C4-2B (cell line): ENCODE measurements at regions not wholly inside any gene's neighbourhood (a gene's known extent, or its start where the extent isn't known, plus 50 kb on each side); places are given as distances from the start of the nearest gene placed in this dataset.

Experiments
- H3K27ac ChIP-seq: fragments of 450-650 bp; 2 replicates; pipeline ENCODE4 v1.5.1; 2017
- ZFX ChIP-seq: fragments of 450-650 bp; IDR thresholded peaks from 2 replicates; pipeline ENCODE4 v1.6.1; 2017
- TF ChIP-seq, protein P1 (sequence below): fragments of 450-650 bp; conservative IDR thresholded peaks from 2 replicates; pipeline ENCODE4 v1.5.1; 2017; ENCODE audit warnings: mild to moderate bottlenecking

- TF ChIP-seq ZFX, result no peak
- TF ChIP-seq, protein P1, sequence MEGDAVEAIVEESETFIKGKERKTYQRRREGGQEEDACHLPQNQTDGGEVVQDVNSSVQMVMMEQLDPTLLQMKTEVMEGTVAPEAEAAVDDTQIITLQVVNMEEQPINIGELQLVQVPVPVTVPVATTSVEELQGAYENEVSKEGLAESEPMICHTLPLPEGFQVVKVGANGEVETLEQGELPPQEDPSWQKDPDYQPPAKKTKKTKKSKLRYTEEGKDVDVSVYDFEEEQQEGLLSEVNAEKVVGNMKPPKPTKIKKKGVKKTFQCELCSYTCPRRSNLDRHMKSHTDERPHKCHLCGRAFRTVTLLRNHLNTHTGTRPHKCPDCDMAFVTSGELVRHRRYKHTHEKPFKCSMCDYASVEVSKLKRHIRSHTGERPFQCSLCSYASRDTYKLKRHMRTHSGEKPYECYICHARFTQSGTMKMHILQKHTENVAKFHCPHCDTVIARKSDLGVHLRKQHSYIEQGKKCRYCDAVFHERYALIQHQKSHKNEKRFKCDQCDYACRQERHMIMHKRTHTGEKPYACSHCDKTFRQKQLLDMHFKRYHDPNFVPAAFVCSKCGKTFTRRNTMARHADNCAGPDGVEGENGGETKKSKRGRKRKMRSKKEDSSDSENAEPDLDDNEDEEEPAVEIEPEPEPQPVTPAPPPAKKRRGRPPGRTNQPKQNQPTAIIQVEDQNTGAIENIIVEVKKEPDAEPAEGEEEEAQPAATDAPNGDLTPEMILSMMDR, result no peak
- no peak overlapping the region for H3K27ac ChIP-seq
Measured at GRCh38 chr10:4191894-4192293, 406.9 kb upstream of the KLF6 start.

- no peak overlapping the region for H3K27ac ChIP-seq
- TF ChIP-seq, protein P1, result no peak
- no peak for TF ChIP-seq ZFX
Measured at GRCh38 chr10:4191354-4191753, 406.3 kb upstream of the KLF6 start.

- H3K27ac ChIP-seq, result no peak overlapping the region
- TF ChIP-seq ZFX, result no peak
- TF ChIP-seq, protein P1, result no peak
Measured at GRCh38 chr10:4190876-4191275, 405.9 kb upstream of the KLF6 start.

DNA sequence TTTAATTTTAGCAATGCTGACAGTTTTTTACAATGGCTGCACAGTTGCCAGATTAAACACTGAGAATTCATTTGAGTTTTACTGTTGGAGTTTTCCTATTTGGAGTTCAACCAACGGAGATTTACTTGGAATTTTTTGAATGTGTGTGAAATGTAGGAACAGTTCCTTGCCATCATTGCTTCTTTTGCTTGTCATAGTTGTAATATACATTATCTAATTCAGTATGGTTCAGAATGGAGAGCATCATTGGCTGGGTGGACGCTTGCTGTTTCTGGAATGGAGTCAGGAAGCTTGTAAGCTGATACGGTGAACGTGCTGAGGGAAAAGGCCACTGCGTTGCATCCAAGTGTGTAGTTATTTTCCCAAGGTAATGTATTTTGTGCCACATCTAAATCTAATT, 404.3 kb upstream of the KLF6 start:
- no peak overlapping the region for H3K27ac ChIP-seq
- TF ChIP-seq ZFX, result no peak
- TF ChIP-seq, protein P1, result no peak

DNA sequence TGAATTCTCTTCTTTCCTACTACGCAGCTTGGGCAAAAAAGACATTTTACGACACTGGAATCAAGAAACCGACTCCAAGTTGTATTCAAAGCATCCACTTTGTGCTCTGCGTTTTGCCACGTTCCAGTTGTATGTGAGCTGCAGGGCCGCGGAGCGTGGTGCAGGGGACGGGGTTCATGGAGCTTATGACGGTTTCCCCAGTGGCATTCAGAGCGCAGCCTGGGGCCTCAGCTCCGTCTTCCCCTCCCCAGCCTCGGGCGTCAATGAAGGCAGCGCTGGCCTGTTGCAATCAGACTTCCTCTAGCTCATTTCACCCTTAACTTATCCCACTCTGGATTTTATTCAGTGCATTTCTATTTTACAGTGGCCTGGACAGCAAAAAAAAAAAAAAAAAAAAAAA, 403.4 kb upstream of the KLF6 start:
- H3K27ac ChIP-seq, result no peak overlapping the region
- TF ChIP-seq, protein P1, result no peak
- TF ChIP-seq ZFX, result no peak

DNA sequence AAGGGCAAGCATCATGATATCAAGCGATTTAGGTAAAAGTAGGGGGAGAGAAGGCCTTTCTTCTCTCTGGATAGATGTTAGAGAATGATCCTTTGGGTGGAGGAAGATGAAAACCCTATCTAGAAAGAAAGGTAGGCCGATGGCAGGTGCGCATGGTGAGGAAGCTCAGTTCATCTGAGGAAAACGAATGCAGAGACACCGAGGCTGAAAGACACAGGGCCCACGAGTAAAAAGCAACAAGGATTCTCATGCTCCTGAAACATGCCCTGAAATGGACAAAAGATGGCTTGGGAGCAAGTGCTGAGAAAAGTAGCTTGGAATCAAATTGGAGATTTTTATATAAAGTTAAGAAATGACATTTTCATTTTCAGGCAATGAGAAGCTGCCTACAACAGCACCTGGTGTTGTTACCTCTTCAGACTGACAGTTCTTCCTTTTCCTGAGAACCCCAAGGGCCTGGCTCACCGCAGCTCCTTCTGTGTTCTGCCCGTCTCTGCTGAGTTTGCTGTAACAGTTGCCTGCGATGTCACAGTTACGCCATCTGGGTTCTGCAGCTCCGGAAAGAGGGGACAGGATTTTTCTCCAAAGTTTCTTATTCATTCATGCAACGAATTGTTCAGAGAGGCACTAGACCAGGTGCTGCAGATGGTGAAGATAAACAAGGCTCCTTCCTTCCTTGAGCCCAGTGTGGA, 402.0 kb upstream of the KLF6 start:
- TF ChIP-seq, protein P1, result no peak
- TF ChIP-seq ZFX, result no peak
- H3K27ac ChIP-seq, result no peak overlapping the region

GRCh38 chr10:4183761-4184261, 398.8 kb upstream of the KLF6 start:
- TF ChIP-seq, protein P1, result no peak
- no peak for TF ChIP-seq ZFX
- H3K27ac ChIP-seq, result no peak overlapping the region
